ENCODE measurements at regions not wholly inside any gene's neighbourhood (a gene's known extent, or its start where the extent isn't known, plus 50 kb on each side); places are given as distances from the start of the nearest gene placed in this dataset.

GRCh38 chr5:171599411-171599810 is 180.0 kb downstream of the FGF18 start:
- Mint-ChIP-seq H3K4me1 (peaks cover 18% of the 10 kb centered on the region), H3K27me3 (peaks cover 7% of the 10 kb centered on the region), H3K27ac (no peak overlapping the region)

GRCh38 chr5:171599957-171600612 is 180.6 kb downstream of the FGF18 start:
- peaks cover 18% of the 10 kb centered on the region for H3K4me1 Mint-ChIP-seq
- H3K4me3 Mint-ChIP-seq = no peak overlapping the region
- DNase-seq = no peak
- H3K9me3 Mint-ChIP-seq = peaks cover 2% of the 10 kb centered on the region
- no peaks in the 10 kb centered on the region for H3K36me3 Mint-ChIP-seq
- peaks cover 11% of the 10 kb centered on the region for H3K27me3 Mint-ChIP-seq
- H3K27ac Mint-ChIP-seq = no peak overlapping the region

More at GRCh38 chr5:171599411-171599810, 180.0 kb downstream of the FGF18 start:
- Mint-ChIP-seq H3K9me3 (peaks cover 2% of the 10 kb centered on the region), H3K36me3 (no peaks in the 10 kb centered on the region), H3K4me3 (no peak overlapping the region)
- no peak for DNase-seq

DNA sequence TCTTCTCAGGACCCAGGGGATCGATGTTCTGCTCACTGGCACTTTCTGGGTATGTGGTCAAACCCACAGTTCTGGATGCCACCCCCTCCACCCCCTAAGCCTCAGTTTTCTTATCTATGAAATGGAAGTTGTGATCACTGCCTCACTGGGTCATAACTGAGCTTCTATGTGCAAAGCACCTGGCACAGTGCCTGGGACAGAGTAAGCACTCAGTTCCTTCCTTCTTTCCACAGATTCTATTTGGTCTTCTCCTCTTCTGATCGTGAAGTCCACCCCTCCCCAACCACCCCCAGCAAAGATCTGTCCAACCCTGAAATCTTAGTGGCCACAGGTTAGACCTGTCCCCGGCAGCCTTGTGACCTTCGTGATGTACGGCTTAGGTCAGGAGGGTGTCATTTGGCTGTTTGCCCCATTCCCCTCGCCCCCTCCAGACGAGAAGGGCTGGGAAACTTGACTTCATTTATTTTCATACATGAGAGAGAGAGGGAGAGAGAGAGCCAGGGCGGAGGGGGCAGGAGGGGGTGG is 181.4 kb downstream of the FGF18 start:
- H3K36me3 Mint-ChIP-seq = no peaks in the 10 kb centered on the region
- peak overlapping the region; percentile 68 for H3K27ac Mint-ChIP-seq
- H3K9me3 Mint-ChIP-seq = peaks cover 2% of the 10 kb centered on the region
- peaks cover 13% of the 10 kb centered on the region for H3K4me1 Mint-ChIP-seq
- peaks cover 11% of the 10 kb centered on the region for H3K27me3 Mint-ChIP-seq
- DNase-seq = no peak
- H3K4me3 Mint-ChIP-seq = peak overlapping the region; percentile 54

GRCh38 chr5:171601266-171601881 is 181.9 kb downstream of the FGF18 start:
- Mint-ChIP-seq H3K36me3 (peaks cover under 1% of the 10 kb centered on the region), H3K27me3 (peaks cover 15% of the 10 kb centered on the region), H3K27ac (peak overlapping the region; percentile 66), H3K9me3 (peaks cover 6% of the 10 kb centered on the region), H3K4me1 (peaks cover 13% of the 10 kb centered on the region), H3K4me3 (no peak overlapping the region)
- peak; percentile 41 for DNase-seq

DNA sequence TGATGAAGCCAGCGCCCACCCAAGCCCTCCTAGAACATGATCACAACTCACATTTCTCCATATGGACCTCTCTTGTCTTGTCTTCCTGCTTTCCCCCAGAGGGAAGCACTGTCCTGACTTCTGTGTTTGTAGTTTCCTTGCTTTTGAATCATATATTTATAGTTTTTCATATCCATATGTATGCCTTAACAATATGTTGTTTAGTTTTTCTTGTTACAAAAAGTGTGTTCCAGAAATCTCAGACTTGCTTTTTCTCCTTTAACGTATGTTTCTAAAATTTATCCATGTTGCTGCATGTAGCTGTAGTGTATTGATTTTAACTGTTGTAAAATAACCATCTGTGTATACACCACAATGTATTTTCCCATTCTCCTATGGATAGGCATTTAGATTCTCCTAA is 182.0 kb upstream of the SMIM23 start:
- Mint-ChIP-seq H3K36me3 (peaks cover 3% of the 10 kb centered on the region), H3K4me1 (peaks cover 13% of the 10 kb centered on the region), H3K4me3 (no peak overlapping the region), H3K27me3 (peaks cover 21% of the 10 kb centered on the region), H3K27ac (no peak overlapping the region), H3K9me3 (peaks cover 11% of the 10 kb centered on the region)
- no peak for DNase-seq

- Mint-ChIP-seq H3K27ac (no peak overlapping the region), H3K4me3 (no peak overlapping the region), H3K27me3 (peaks cover 27% of the 10 kb centered on the region), H3K9me3 (peaks cover 11% of the 10 kb centered on the region), H3K4me1 (peaks cover 13% of the 10 kb centered on the region), H3K36me3 (peaks cover 3% of the 10 kb centered on the region)
- DNase-seq = no peak
These were observed 181.4 kb upstream of the SMIM23 start for GRCh38 chr5:171604195-171604594.

GRCh38 chr5:171606414-171607024 is 179.1 kb upstream of the SMIM23 start:
- Mint-ChIP-seq H3K36me3 (peaks cover 3% of the 10 kb centered on the region), H3K27me3 (peaks cover 44% of the 10 kb centered on the region), H3K27ac (no peak overlapping the region), H3K9me3 (peaks cover 11% of the 10 kb centered on the region), H3K4me3 (no peak overlapping the region), H3K4me1 (peaks cover under 1% of the 10 kb centered on the region)
- no peak for DNase-seq

- Mint-ChIP-seq H3K9me3 (peaks cover 11% of the 10 kb centered on the region), H3K4me1 (no peaks in the 10 kb centered on the region), H3K4me3 (no peak overlapping the region), H3K27ac (no peak overlapping the region), H3K27me3 (peaks cover 45% of the 10 kb centered on the region), H3K36me3 (peaks cover 3% of the 10 kb centered on the region)
- DNase-seq = no peak
These were observed 177.8 kb upstream of the SMIM23 start for GRCh38 chr5:171607863-171608262.

DNA sequence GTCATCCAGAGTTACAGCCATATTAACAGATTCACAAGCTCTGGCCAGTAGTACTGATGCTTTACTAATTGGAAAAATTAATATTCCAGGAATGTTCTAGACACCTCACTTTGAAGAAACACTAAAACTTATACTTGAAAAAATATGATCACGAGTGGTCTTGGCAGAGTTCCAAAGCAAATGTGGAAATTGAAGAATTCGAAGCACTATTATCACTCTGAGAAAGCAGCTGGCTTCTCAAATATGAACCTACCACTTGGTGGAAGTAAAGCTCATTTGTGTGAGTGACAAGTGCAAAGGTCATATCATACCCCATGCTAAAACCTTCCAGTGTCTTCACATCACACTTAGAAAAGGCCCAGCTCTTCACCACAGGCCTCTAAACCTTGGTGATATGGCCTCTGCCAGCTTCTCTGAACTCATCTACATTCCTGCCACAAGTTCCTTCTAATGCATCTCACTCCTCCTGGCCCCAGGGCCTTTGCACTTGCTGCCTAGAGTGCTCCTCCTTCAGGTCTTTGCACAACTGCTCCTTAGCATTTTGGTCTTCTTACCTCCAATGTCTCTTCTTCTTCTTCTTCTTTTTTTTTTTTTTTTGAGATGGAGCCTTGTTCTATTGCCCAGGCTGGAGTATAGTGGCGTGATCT is 175.7 kb upstream of the SMIM23 start:
- Mint-ChIP-seq H3K4me3 (no peak overlapping the region), H3K4me1 (no peaks in the 10 kb centered on the region), H3K9me3 (peaks cover 11% of the 10 kb centered on the region), H3K27ac (no peak overlapping the region), H3K36me3 (peaks cover 3% of the 10 kb centered on the region), H3K27me3 (peaks cover 44% of the 10 kb centered on the region)
- DNase-seq = no peak

GRCh38 chr5:171610686-171611085 is 174.9 kb upstream of the SMIM23 start:
- Mint-ChIP-seq H3K4me1 (no peaks in the 10 kb centered on the region), H3K27me3 (peaks cover 44% of the 10 kb centered on the region), H3K36me3 (peaks cover 3% of the 10 kb centered on the region), H3K4me3 (no peak overlapping the region), H3K27ac (no peak overlapping the region), H3K9me3 (peaks cover 11% of the 10 kb centered on the region)
- DNase-seq = no peak

- Mint-ChIP-seq H3K36me3 (no peaks in the 10 kb centered on the region), H3K4me1 (no peaks in the 10 kb centered on the region), H3K27ac (no peak overlapping the region), H3K27me3 (peaks cover 32% of the 10 kb centered on the region), H3K4me3 (no peak overlapping the region), H3K9me3 (peaks cover 1% of the 10 kb centered on the region)
- DNase-seq = no peak
These were observed 172.9 kb upstream of the SMIM23 start for GRCh38 chr5:171612749-171613148.

GRCh38 chr5:171614511-171614910 is 171.1 kb upstream of the SMIM23 start:
- Mint-ChIP-seq H3K27me3 (peaks cover 18% of the 10 kb centered on the region), H3K4me3 (no peak overlapping the region), H3K27ac (no peak overlapping the region), H3K36me3 (no peaks in the 10 kb centered on the region), H3K9me3 (no peaks in the 10 kb centered on the region), H3K4me1 (no peaks in the 10 kb centered on the region)
- no peak for DNase-seq

DNA sequence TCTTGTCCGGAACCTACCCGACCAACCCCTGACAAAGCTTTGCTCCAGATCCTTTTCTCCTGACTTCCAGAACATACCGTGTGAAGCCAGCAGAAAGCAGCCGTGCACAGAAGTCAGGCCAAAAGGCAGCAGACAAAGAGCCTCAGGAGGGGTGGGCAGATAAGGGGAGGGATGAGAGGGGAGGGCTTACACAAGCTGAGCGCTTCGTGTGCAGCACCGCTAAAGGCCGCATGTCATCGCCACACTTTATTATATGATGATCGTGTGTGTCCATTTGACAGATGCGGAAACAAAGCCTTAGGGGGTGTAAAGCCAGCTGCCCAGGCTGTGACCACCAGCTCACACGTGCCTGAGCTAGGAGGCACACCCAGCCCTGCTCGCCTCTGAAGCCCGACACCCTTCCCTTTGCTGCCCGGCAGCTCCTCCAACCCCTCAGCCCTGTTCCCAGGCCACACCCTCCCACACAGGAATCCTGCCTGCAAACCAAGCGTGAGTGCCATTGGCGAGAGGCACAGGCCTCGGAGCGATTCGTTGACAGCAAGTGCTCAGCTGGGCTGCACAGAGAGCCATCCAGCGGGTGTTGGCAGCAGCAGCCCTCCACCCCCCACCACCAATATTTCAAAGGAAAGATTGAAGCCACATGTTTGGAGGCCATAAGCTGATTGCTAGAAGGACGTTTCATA is 170.5 kb upstream of the SMIM23 start:
- no peaks in the 10 kb centered on the region for H3K4me1 Mint-ChIP-seq
- no peak overlapping the region for H3K4me3 Mint-ChIP-seq
- DNase-seq = no peak
- H3K27ac Mint-ChIP-seq = no peak overlapping the region
- no peaks in the 10 kb centered on the region for H3K36me3 Mint-ChIP-seq
- peaks cover 13% of the 10 kb centered on the region for H3K27me3 Mint-ChIP-seq
- no peaks in the 10 kb centered on the region for H3K9me3 Mint-ChIP-seq

DNA sequence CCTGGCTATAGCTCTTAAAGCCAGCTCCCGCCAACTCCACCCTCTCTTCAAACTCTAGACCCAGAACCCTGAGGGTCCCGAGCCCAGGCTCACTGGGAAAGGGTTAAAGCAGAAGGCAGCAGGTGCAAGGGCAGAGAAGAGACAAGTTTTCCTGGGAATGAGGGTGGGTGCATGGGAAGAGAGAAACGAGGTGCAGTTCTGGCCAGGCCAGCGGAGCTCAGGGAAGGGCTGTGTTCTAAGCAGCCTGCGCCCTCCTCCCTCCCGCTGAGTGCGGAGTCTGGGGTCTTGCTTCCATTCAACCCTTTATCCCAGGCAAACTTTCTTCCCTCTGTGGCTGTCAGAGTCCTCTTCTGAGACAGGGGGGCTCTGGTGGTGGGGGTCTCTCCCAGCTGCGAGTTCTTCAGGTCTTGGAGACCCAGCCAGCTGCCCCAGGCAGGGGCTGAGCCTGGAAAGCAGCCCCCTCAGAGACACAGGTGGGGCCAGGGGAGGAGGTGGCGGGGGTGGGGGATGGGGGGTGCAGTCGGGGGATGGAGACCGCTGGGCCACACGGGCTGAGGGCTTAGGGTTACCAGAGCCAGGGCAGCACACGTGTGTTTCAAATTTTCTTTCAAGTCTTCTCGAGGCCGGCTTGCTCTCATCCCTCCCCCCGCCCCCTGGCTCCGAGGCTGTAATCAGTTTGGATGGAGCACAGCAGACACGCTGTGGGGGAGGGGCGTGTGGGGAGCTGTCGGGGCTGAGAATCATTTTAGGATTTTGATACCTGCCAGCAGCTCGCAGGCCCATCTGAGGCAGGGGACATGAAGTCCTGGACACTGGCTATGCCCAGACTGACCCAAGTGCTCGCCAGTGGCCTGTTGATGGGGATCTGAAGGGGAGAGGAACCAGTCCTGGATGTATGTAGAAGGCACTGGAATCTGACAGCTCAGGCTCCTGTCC is 169.6 kb upstream of the SMIM23 start:
- Mint-ChIP-seq H3K36me3 (no peaks in the 10 kb centered on the region), H3K4me3 (no peak overlapping the region), H3K9me3 (no peaks in the 10 kb centered on the region), H3K27ac (no peak overlapping the region), H3K4me1 (no peaks in the 10 kb centered on the region), H3K27me3 (peaks cover 5% of the 10 kb centered on the region)
- DNase-seq = no peak
